Endothelial cell of umbilical vein (primary cell): ENCODE measurements at regions not wholly inside any gene's neighbourhood (a gene's known extent, or its start where the extent isn't known, plus 50 kb on each side); places are given as distances from the start of the nearest gene placed in this dataset.

Source experiments
- BruUV-seq: library from RNA; stranded (reverse); fragments of 400-500 nt; replicated peaks from 2 replicates; lab custom pipeline; 2021; lab: Mats Ljungman, UMichigan
- CTCF ChIA-PET: fragments of 300-600, 350-600 bp; sonication (Branson Sonifier 250); formaldehyde crosslinking; loops from one replicate; lab custom pipeline; 2021; ENCODE audit warnings: antibody characterized with exemption, inconsistent platforms; lab: Charles Lee
- POLR2A ChIA-PET: fragments of 300-600, 350-600 bp; sonication (Branson Sonifier 250); formaldehyde crosslinking; loops from one replicate; lab custom pipeline; 2021; ENCODE audit warnings: antibody characterized with exemption, inconsistent platforms; lab: Charles Lee
- DNase-seq: peaks from one replicate; pipeline ENCODE4 v3.0.0-alpha.2; 2011; ENCODE audit warnings: low read depth, low spot score
- FAIRE-seq: peaks from 2 replicates; lab custom pipeline; 2011; peaks lifted over from hg19 to GRCh38; lab: Jason Lieb, UNC
- H2AFZ ChIP-seq: 2 replicates; pipeline ENCODE4 v1.6.0; 2012; ENCODE audit warnings: low read depth, low read length, control low read depth, inconsistent platforms
- H3K27ac ChIP-seq: 2 replicates; pipeline ENCODE4 v1.5.1; 2011; ENCODE audit warnings: low read depth, mild to moderate bottlenecking, control low read depth, low read length, moderate library complexity; ENCODE audit not compliant: insufficient read depth
- H3K27me3 ChIP-seq, 2 experiments: 2 replicates each; pipeline versions ENCODE4 v1.6.0 to v1.6.1; 2011; ENCODE audit warnings: low read length in 2 of 2, mixed read lengths in 1 of 2; ENCODE audit not compliant: control insufficient read depth in 2 of 2, insufficient read depth in 2 of 2
- H3K36me3 ChIP-seq, 2 experiments: 2 replicates in 1 of 2; 3 replicates in 1 of 2; pipeline ENCODE4 v1.5.1; 2011; ENCODE audit warnings: low read length in 2 of 2, mild to moderate bottlenecking in 1 of 2, moderate library complexity in 1 of 2; ENCODE audit not compliant: control insufficient read depth in 2 of 2, insufficient read depth in 2 of 2; ENCODE audit errors: extremely low read depth in 1 of 2
- H3K4me1 ChIP-seq: 3 replicates; pipeline ENCODE4 v1.5.1; 2011; ENCODE audit warnings: mild to moderate bottlenecking, low read length; ENCODE audit not compliant: control insufficient read depth, insufficient read depth; ENCODE audit errors: extremely low read depth
- H3K4me2 ChIP-seq: 2 replicates; pipeline ENCODE4 v1.6.1; 2011; ENCODE audit warnings: low read length, control low read depth, mixed read lengths; ENCODE audit not compliant: insufficient read depth
- H3K4me3 ChIP-seq, 3 experiments: fragments of 200-600 bp in 1 of 3; sonication (generic), shearing (Covaris generic) in 1 of 3; replicated peaks in 1 of 3; 2 replicates each; pipeline ENCODE4 v1.5.1; 2011 to 2016; ENCODE audit warnings: control low read depth in 3 of 3, low read length in 3 of 3, mild to moderate bottlenecking in 2 of 3, inconsistent platforms in 1 of 3, low read depth in 1 of 3, moderate library complexity in 1 of 3; ENCODE audit not compliant: insufficient read depth in 1 of 3
- H3K79me2 ChIP-seq: 2 replicates; pipeline ENCODE4 v1.6.0; 2012; ENCODE audit warnings: low read length, inconsistent platforms; ENCODE audit not compliant: control insufficient read depth, insufficient read depth
- H3K9ac ChIP-seq: replicated peaks from 2 replicates; pipeline ENCODE3; 2011; ENCODE audit warnings: low read length, control low read depth; ENCODE audit not compliant: insufficient read depth; ENCODE audit errors: extremely low read depth
- H3K9me1 ChIP-seq: replicated peaks from 3 replicates; pipeline ENCODE4 v1.6.0; 2011; ENCODE audit warnings: mild to moderate bottlenecking, low read length; ENCODE audit not compliant: control insufficient read depth, insufficient read depth; ENCODE audit errors: extremely low read depth
- H3K9me3 ChIP-seq: replicated peaks from 2 replicates; pipeline ENCODE4 v1.5.1; 2012; ENCODE audit warnings: low read length, inconsistent platforms; ENCODE audit not compliant: control insufficient read depth, insufficient read depth
- H4K20me1 ChIP-seq: replicated peaks from 2 replicates; pipeline ENCODE3; 2011; ENCODE audit warnings: mild to moderate bottlenecking, low read length; ENCODE audit not compliant: control insufficient read depth, insufficient read depth; ENCODE audit errors: extremely low read depth
- CTCF ChIP-seq, 2 donors: IDR thresholded peaks; 1 replicate in 1 of 2; 2 replicates in 1 of 2; pipeline ENCODE4 v1.5.1; 2011; ENCODE audit warnings: low read length in 2 of 2, mild to moderate bottlenecking in 2 of 2, moderate library complexity in 2 of 2, control low read depth in 1 of 2, inconsistent platforms in 1 of 2, low read depth in 1 of 2; ENCODE audit not compliant: insufficient read depth in 1 of 2; ENCODE audit errors: extremely low read depth in 1 of 2
- EZH2 ChIP-seq: IDR thresholded peaks from 2 replicates; pipeline ENCODE4 v1.6.1; 2012; ENCODE audit warnings: borderline replicate concordance, low read depth, mild to moderate bottlenecking, moderate library complexity, low read length, inconsistent platforms; ENCODE audit not compliant: severe bottlenecking
- JUN ChIP-seq: IDR thresholded peaks from 2 replicates; pipeline ENCODE4 v1.6.1; 2011; ENCODE audit warnings: borderline replicate concordance, low read depth; ENCODE audit not compliant: insufficient read length, insufficient read depth
- MAX ChIP-seq: IDR thresholded peaks from 2 replicates; pipeline ENCODE4 v1.6.1; 2011; ENCODE audit not compliant: insufficient read depth, insufficient read length
- POLR2A ChIP-seq: IDR thresholded peaks from 2 replicates; pipeline ENCODE4 v1.6.1; 2012; ENCODE audit warnings: low read depth, mild to moderate bottlenecking, control low read depth, low read length
- POLR2AphosphoS5 ChIP-seq: IDR thresholded peaks from 2 replicates; pipeline ENCODE4 v1.6.1; 2012; ENCODE audit warnings: low read depth, mild to moderate bottlenecking, control low read depth, low read length, moderate library complexity; ENCODE audit not compliant: insufficient read depth
- dilution Hi-C: fragments of 300-500 bp; cut with MboI; formaldehyde crosslinking; loops from one replicate; pipeline ENCODE4 v1.15.0; 2019; ENCODE audit warnings: low sequenced_read_pairs; ENCODE audit not compliant: extremely low pct_ligation_motif_present
- intact Hi-C: fragments of 100-400 bp; cut with micrococcal nuclease; formaldehyde crosslinking; loops from one replicate; pipeline ENCODE4 v1.10.0; 2022

DNA sequence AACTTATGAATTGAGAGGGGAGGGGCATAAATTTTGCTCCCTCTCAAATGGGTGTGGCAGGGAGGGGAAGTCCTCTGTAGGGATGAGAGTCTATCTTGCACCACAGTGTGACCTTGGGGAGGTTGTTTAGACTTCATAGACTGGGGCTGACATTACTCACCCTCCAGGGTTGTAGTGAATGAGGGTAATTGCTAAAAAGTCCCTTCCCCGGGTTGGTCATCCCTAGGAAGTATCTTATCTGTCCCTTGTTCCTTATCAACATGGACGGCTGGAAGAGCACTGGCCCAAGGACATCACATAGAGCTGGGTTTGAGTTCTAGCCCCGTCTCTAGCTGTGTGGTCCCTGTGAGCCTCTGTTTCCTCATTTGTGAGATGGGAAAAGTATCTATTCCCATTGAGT, 52.4 kb upstream of the SLC2A1 start:
- Histone ChIP-seq H3K27me3 (peaks cover 6 to 22% of the 10 kb centered on the region in 2 experiments), H3K4me3 (no peak overlapping the region), H3K79me2 (no peaks in the 10 kb centered on the region), H2AFZ (no peak overlapping the region), H3K9ac (no peak overlapping the region), H3K4me2 (no peak overlapping the region), H3K27ac (no peak overlapping the region), H3K4me1 (no peaks in the 10 kb centered on the region), H3K9me1 (no peaks in the 10 kb centered on the region), H3K36me3 (no peaks in the 10 kb centered on the region), H4K20me1 (no peaks in the 10 kb centered on the region), H3K9me3 (no peaks in the 10 kb centered on the region)
- FAIRE-seq (no peak), DNase-seq (no peak)
- ChIA-PET POLR2A (no interaction called here), CTCF (no interaction called here)
- dilution Hi-C loops (no loop called here), intact Hi-C loops (no loop called here)
- no peak for TF ChIP-seq JUN
- no peak for TF ChIP-seq POLR2AphosphoS5
- no peak for TF ChIP-seq MAX
- TF ChIP-seq EZH2, result no peak
- TF ChIP-seq POLR2A, result no peak
- BruUV-seq, result no TSS peak

DNA sequence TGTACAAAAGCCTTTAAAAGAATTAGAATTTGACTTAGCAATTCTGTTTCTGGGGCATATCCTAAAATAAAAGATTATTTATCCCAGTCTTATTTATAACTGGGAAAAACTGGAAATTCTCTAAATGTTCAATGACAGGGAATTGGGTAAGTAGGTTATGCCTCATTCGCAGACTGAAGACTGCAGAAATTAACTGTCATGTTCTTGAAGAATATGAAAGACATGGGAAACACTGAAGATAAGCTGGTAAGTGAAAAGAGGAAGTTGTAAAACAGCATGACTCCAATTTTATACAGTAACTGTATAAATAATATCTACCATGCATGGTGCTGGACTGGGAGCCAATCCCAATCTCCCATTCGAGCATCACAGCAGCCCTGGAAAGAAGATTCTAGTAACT, 50.6 kb upstream of the SLC2A1 start:
- TF ChIP-seq POLR2AphosphoS5 (no peak), POLR2A (no peak), CTCF (IDR thresholded peaks at IDR 0.05; ENCODE audit: extremely low read depth in 1 of 2, insufficient read depth in 1 of 2, low read depth in 1 of 2, low read length in 2 of 2) (no peak)
- Histone ChIP-seq H3K36me3 (no peaks in the 10 kb centered on the region), H3K4me3 (no peak overlapping the region), H4K20me1 (no peaks in the 10 kb centered on the region), H3K9me1 (no peaks in the 10 kb centered on the region), H2AFZ (no peak overlapping the region), H3K27ac (no peak overlapping the region), H3K79me2 (no peaks in the 10 kb centered on the region), H3K9me3 (no peaks in the 10 kb centered on the region), H3K4me1 (no peaks in the 10 kb centered on the region), H3K4me2 (no peak overlapping the region), H3K27me3 (peaks cover 6 to 22% of the 10 kb centered on the region in 2 experiments), H3K9ac (no peak overlapping the region)
- BruUV-seq, result no TSS peak
- FAIRE-seq (no peak), DNase-seq (no peak)
- CTCF ChIA-PET, result interaction anchor here (0.7 to 1.9 kb wide), 3 partner anchors 17 to 86 kb away, joined by 3 to 8 read pairs (median 3); no protein-coding TSS in a partner anchor
- POLR2A ChIA-PET, result no interaction called here
- dilution Hi-C loops, result no loop called here
- intact Hi-C loops, result no loop called here
